ENCODE measurements at regions not wholly inside any gene's neighbourhood (a gene's known extent, or its start where the extent isn't known, plus 50 kb on each side); places are given as distances from the start of the nearest gene placed in this dataset.

GRCh38 chr6:119821380-119821779, 471.8 kb upstream of the MAN1A1 start:
- no peaks in the 10 kb centered on the region for H3K4me1 ChIP-seq (ENCODE audit: control insufficient read depth in 2 of 3, insufficient read depth in 2 of 3, low read depth in 1 of 3, low read length in 3 of 3)
- no peak overlapping the region for H3K9ac ChIP-seq (ENCODE audit: low read length in 3 of 3)
- H3K27me3 ChIP-seq (ENCODE audit: control insufficient read depth, insufficient read depth, low read length) = no peaks in the 10 kb centered on the region
- H3K36me3 ChIP-seq (ENCODE audit: control insufficient read depth in 2 of 3, insufficient read depth in 3 of 3, low read length in 3 of 3) = no peaks in the 10 kb centered on the region
- no peak for FAIRE-seq
- no peak for TF ChIP-seq CTCF (IDR thresholded peaks at IDR 0.05; ENCODE audit: borderline replicate concordance, extremely low read depth, insufficient read depth)
- intact Hi-C loops (cut with DNase I) = no loop called here
- H3K27ac ChIP-seq (ENCODE audit: low read depth in 2 of 2, low read length in 2 of 2) = no peak overlapping the region
- no peaks in the 10 kb centered on the region for H3K9me3 ChIP-seq (ENCODE audit: control insufficient read depth in 2 of 3, insufficient read depth in 1 of 3, low read length in 3 of 3)
- DNase-seq = no peak
- no peak overlapping the region for H3K4me3 ChIP-seq (ENCODE audit: low read length in 3 of 3)

DNA sequence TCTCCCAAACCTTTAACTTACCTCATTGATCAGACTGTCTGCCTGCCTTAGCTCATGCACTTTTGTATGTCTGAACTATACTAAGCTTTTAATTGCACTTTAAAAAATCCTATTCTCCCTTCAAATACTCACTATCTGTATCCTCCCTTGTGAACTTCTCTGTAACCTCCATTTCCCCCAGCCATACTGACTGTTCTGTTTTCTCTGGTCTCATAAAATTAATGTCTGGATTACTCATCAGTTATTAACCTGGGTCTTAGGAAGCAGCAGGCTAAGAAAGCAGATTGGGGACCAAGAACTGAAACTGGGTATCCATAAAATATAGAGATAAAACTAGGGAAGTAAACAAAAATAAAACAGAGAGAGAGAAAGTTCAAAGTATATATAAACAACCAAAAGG, 469.3 kb upstream of the MAN1A1 start:
- intact Hi-C loops (cut with DNase I) = no loop called here
- H3K9me3 ChIP-seq (ENCODE audit: control insufficient read depth in 2 of 3, insufficient read depth in 1 of 3, low read length in 3 of 3) = no peaks in the 10 kb centered on the region
- TF ChIP-seq CTCF (IDR thresholded peaks at IDR 0.05; ENCODE audit: borderline replicate concordance, extremely low read depth, insufficient read depth) = no peak
- H3K4me3 ChIP-seq (ENCODE audit: low read length in 3 of 3) = no peak overlapping the region
- no peak overlapping the region for H3K27ac ChIP-seq (ENCODE audit: low read depth in 2 of 2, low read length in 2 of 2)
- H3K4me1 ChIP-seq (ENCODE audit: control insufficient read depth in 2 of 3, insufficient read depth in 2 of 3, low read depth in 1 of 3, low read length in 3 of 3) = no peaks in the 10 kb centered on the region
- no peak overlapping the region for H3K9ac ChIP-seq (ENCODE audit: low read length in 3 of 3)
- no peaks in the 10 kb centered on the region for H3K36me3 ChIP-seq (ENCODE audit: control insufficient read depth in 2 of 3, insufficient read depth in 3 of 3, low read length in 3 of 3)
- DNase-seq (no peak), FAIRE-seq (no peak)
- no peaks in the 10 kb centered on the region for H3K27me3 ChIP-seq (ENCODE audit: control insufficient read depth, insufficient read depth, low read length)

GRCh38 chr6:119814609-119815400, 465.2 kb upstream of the MAN1A1 start:
- FAIRE-seq (no peak), DNase-seq (no peak)
- no peak for TF ChIP-seq CTCF (IDR thresholded peaks at IDR 0.05; ENCODE audit: borderline replicate concordance, extremely low read depth, insufficient read depth)
- Histone ChIP-seq H3K27me3 (ENCODE audit: control insufficient read depth, insufficient read depth, low read length) (no peaks in the 10 kb centered on the region), H3K4me1 (ENCODE audit: control insufficient read depth in 2 of 3, insufficient read depth in 2 of 3, low read depth in 1 of 3, low read length in 3 of 3) (no peaks in the 10 kb centered on the region), H3K36me3 (ENCODE audit: control insufficient read depth in 2 of 3, insufficient read depth in 3 of 3, low read length in 3 of 3) (no peaks in the 10 kb centered on the region), H3K9me3 (ENCODE audit: control insufficient read depth in 2 of 3, insufficient read depth in 1 of 3, low read length in 3 of 3) (no peaks in the 10 kb centered on the region), H3K27ac (ENCODE audit: low read depth in 2 of 2, low read length in 2 of 2) (no peak overlapping the region), H3K4me3 (ENCODE audit: low read length in 3 of 3) (no peak overlapping the region), H3K9ac (ENCODE audit: low read length in 3 of 3) (no peak overlapping the region)
- intact Hi-C loops (cut with DNase I) = no loop called here

DNA sequence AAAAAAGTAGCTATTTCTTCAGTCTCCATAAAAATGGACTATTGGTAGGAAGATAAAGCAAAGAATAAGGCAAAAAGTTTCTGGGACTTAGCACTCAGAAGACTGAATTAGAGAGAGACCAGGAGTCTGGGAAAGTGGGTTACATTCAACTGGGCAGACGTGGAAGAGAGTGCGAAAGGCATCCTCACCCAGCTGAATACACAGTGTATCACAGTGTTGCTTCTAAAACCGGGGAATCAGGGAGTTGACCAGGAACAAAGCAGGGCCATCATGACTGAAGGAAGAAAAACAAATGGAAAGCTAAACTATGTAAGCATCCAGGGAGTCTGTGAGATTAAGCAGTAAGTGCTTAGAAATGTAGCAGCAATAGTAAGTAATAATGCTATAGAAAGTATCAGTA, 452.9 kb upstream of the MAN1A1 start:
- Histone ChIP-seq H3K4me3 (ENCODE audit: low read length in 3 of 3) (no peak overlapping the region), H3K9ac (ENCODE audit: low read length in 3 of 3) (no peak overlapping the region), H3K27ac (ENCODE audit: low read depth in 2 of 2, low read length in 2 of 2) (no peak overlapping the region), H3K36me3 (ENCODE audit: control insufficient read depth in 2 of 3, insufficient read depth in 3 of 3, low read length in 3 of 3) (no peaks in the 10 kb centered on the region), H3K9me3 (ENCODE audit: control insufficient read depth in 2 of 3, insufficient read depth in 1 of 3, low read length in 3 of 3) (no peaks in the 10 kb centered on the region), H3K4me1 (ENCODE audit: control insufficient read depth in 2 of 3, insufficient read depth in 2 of 3, low read depth in 1 of 3, low read length in 3 of 3) (no peaks in the 10 kb centered on the region), H3K27me3 (ENCODE audit: control insufficient read depth, insufficient read depth, low read length) (no peaks in the 10 kb centered on the region)
- TF ChIP-seq CTCF (IDR thresholded peaks at IDR 0.05; ENCODE audit: borderline replicate concordance, extremely low read depth, insufficient read depth) = no peak
- DNase-seq (no peak), FAIRE-seq (no peak)
- intact Hi-C loops (cut with DNase I) = no loop called here

Data from kidney (tissue), 13 donors.